GM06990 (cell line): ENCODE measurements at regions not wholly inside any gene's neighbourhood (a gene's known extent, or its start where the extent isn't known, plus 50 kb on each side); places are given as distances from the start of the nearest gene placed in this dataset.

Source experiments
- DNase-seq: peaks from one replicate; pipeline ENCODE4 v3.0.0-alpha.2; 2011; ENCODE audit not compliant: insufficient read length; ENCODE audit errors: extremely low read depth
- H3K27me3 ChIP-seq: replicated peaks from 2 replicates; pipeline ENCODE4 v1.6.0; 2011; ENCODE audit warnings: low read length; ENCODE audit not compliant: control insufficient read depth, insufficient read depth
- H3K36me3 ChIP-seq: 2 replicates; pipeline ENCODE4 v1.5.1; 2011; ENCODE audit warnings: low read length; ENCODE audit not compliant: control insufficient read depth, insufficient read depth
- H3K4me3 ChIP-seq: replicated peaks from 2 replicates; pipeline ENCODE4 v1.5.1; 2011; ENCODE audit warnings: low read depth, mild to moderate bottlenecking, control low read depth, low read length
- CTCF ChIP-seq: IDR thresholded peaks from 2 replicates; pipeline ENCODE4 v1.5.1; 2011; ENCODE audit warnings: low read length, control low read depth, mild to moderate bottlenecking, inconsistent platforms; ENCODE audit not compliant: insufficient read depth, poor library complexity, severe bottlenecking

- no peak overlapping the region for H3K4me3 ChIP-seq
- DNase-seq = no peak
- no peak for TF ChIP-seq CTCF
- H3K27me3 ChIP-seq = no peaks in the 10 kb centered on the region
- no peaks in the 10 kb centered on the region for H3K36me3 ChIP-seq
Observed at GRCh38 chr5:148012801-148013200, 51.0 kb upstream of the SPINK5 start.

- H3K4me3 ChIP-seq = no peak overlapping the region
- H3K36me3 ChIP-seq = no peaks in the 10 kb centered on the region
- no peak for TF ChIP-seq CTCF
- no peaks in the 10 kb centered on the region for H3K27me3 ChIP-seq
- no peak for DNase-seq
Observed at GRCh38 chr5:148011398-148012137, 52.2 kb upstream of the SPINK5 start.

GRCh38 chr5:148005788-148006520 is 57.8 kb upstream of the SPINK5 start:
- H3K36me3 ChIP-seq = no peaks in the 10 kb centered on the region
- TF ChIP-seq CTCF = peak; percentile 41
- H3K4me3 ChIP-seq = no peak overlapping the region
- H3K27me3 ChIP-seq = no peaks in the 10 kb centered on the region
- DNase-seq = no peak

GRCh38 chr5:148003226-148003625 is 60.6 kb upstream of the SPINK5 start:
- Histone ChIP-seq H3K36me3 (no peaks in the 10 kb centered on the region), H3K27me3 (no peaks in the 10 kb centered on the region), H3K4me3 (no peak overlapping the region)
- no peak for DNase-seq
- TF ChIP-seq CTCF = no peak

- no peak overlapping the region for H3K4me3 ChIP-seq
- no peaks in the 10 kb centered on the region for H3K36me3 ChIP-seq
- H3K27me3 ChIP-seq = no peaks in the 10 kb centered on the region
- no peak for DNase-seq
- no peak for TF ChIP-seq CTCF
Observed at GRCh38 chr5:148002451-148002850, 61.3 kb upstream of the SPINK5 start.
